GM12864 (cell line): ENCODE measurements at regions not wholly inside any gene's neighbourhood (a gene's known extent, or its start where the extent isn't known, plus 50 kb on each side); places are given as distances from the start of the nearest gene placed in this dataset.

Experiments
- DNase-seq: peaks from one replicate; pipeline ENCODE4 v3.0.0-alpha.2; 2011; ENCODE audit warnings: low read depth
- H3K4me3 ChIP-seq: 2 replicates; pipeline ENCODE4 v1.5.1; 2011; ENCODE audit warnings: mild to moderate bottlenecking, low read depth, low read length, control low read depth
- CTCF ChIP-seq: IDR thresholded peaks from 2 replicates; pipeline ENCODE4 v1.5.1; 2011; ENCODE audit warnings: low read depth, mild to moderate bottlenecking, moderate library complexity, low read length, control low read depth, inconsistent platforms; ENCODE audit errors: missing control alignments

- DNase-seq, result no peak
- no peak overlapping the region for H3K4me3 ChIP-seq
- no peak for TF ChIP-seq CTCF
These were observed 650.7 kb downstream of the C12orf50 start for GRCh38 chr12:87378526-87378925.

DNA sequence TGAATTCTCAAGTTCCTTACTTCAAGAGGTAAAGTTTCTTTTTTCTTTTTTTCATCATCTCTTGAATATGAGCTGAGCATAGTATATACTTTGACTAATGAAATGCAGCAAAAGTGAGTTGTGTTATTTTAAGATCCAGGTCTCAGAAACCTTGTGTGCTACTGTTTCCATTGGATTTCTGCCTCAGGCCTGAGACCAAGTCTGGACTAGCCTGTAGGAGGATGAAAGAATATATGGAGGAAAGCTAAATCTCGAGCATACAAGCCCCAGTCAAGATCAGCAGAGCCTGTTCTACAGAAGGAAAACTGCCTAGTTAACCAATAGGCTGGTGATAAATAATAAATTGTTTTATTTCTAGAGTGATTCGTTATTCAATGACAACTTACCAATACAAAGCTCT, 652.5 kb downstream of the C12orf50 start:
- TF ChIP-seq CTCF, result no peak
- DNase-seq, result no peak
- no peak overlapping the region for H3K4me3 ChIP-seq

GRCh38 chr12:87369161-87369560, 660.0 kb downstream of the C12orf50 start:
- TF ChIP-seq CTCF, result no peak
- H3K4me3 ChIP-seq, result no peak overlapping the region
- no peak for DNase-seq

- DNase-seq, result no peak
- no peak for TF ChIP-seq CTCF
- H3K4me3 ChIP-seq, result no peak overlapping the region
These were observed 660.9 kb downstream of the C12orf50 start for GRCh38 chr12:87368259-87368658.

GRCh38 chr12:87365423-87365822, 663.8 kb downstream of the C12orf50 start:
- no peak for DNase-seq

DNA sequence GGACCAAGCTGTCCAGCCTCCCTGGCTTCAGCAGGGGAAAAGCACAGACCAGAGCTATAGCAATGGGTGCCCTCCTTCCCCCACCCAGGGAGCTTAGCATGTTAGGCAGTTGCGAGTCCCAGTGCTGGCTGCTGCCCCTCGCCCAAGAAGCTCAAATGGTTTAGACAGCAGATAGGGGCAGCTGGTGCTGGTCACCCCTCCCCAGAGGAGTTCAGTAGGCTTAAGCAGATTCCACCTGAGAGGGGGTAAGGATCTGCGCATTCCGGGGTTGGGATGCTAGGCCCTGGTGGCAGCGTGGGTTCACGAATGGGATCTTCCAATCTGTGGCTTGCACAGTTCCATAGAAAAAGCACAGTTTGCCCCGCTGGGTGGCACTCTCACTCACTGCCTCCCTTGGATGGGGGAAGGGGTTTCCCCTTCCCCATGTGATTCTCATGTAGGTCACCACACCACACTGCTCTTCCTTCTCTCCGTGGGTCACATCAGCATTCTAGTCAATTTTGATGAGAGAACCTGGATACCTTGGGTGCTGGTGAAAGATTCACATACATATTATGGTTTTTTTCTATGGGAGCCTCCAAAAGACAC, 665.6 kb downstream of the C12orf50 start:
- H3K4me3 ChIP-seq, result no peak overlapping the region
- TF ChIP-seq CTCF, result no peak
- DNase-seq, result no peak

More at GRCh38 chr12:87365423-87365822, 663.8 kb downstream of the C12orf50 start:
- H3K4me3 ChIP-seq, result no peak overlapping the region
- no peak for TF ChIP-seq CTCF

DNA sequence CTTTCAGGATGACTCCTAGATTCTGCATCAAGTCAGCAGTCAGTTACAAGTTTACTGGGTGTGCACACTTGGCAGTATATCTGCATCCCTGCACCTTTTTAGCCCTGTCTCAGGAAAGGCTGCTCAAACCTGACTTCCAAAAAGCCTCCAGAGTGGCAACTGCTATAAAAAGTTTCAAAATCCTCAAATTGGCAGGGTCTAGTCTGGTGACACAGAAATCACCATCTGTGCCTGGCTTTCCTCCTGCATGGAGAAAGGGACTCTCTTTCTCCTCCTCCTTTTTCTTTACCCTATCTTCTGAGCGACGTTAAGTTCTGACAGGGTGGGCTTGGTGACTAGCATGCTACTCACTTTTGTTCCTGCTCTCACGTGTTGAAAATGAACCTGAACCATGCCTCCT, 679.5 kb downstream of the C12orf50 start:
- no peak overlapping the region for H3K4me3 ChIP-seq
- TF ChIP-seq CTCF, result no peak

More for the DNA sequence above, 679.5 kb downstream of the C12orf50 start:
- DNase-seq, result no peak
